ENCODE measurements at regions not wholly inside any gene's neighbourhood (a gene's known extent, or its start where the extent isn't known, plus 50 kb on each side); places are given as distances from the start of the nearest gene placed in this dataset.

- H3K4me1 ChIP-seq (ENCODE audit: control insufficient read depth in 4 of 4, insufficient read depth in 4 of 4, low read length in 3 of 4), result no peaks in the 10 kb centered on the region
- no peaks in the 10 kb centered on the region for H3K27me3 ChIP-seq (ENCODE audit: control insufficient read depth in 4 of 4, insufficient read depth in 4 of 4, low read length in 3 of 4)
- no peak overlapping the region for H3K27ac ChIP-seq (ENCODE audit: low read depth in 1 of 2, low read length in 2 of 2)
- DNase-seq (ENCODE audit: low spot score), result no peak
- 85% methylated on average over 7 of the region's 7 CpGs for WGBS
- TF ChIP-seq EGR1 (IDR thresholded peaks at IDR 0.05; ENCODE audit: low read depth in 2 of 2), result no peak
- no peak overlapping the region for H3K4me3 ChIP-seq (ENCODE audit: low read depth in 1 of 3, low read length in 3 of 3)
- no peaks in the 10 kb centered on the region for H3K36me3 ChIP-seq (ENCODE audit: control insufficient read depth in 4 of 4, insufficient read depth in 3 of 4, low read depth in 1 of 4, low read length in 3 of 4)
- no peaks in the 10 kb centered on the region for H3K9me3 ChIP-seq (ENCODE audit: control insufficient read depth in 4 of 4, low read length in 3 of 4)
- no peak overlapping the region for H3K9ac ChIP-seq (ENCODE audit: low read depth in 1 of 2, low read length in 2 of 2)
These were observed 292.1 kb upstream of the HDAC4 start for GRCh38 chr2:239692919-239693318.

GRCh38 chr2:239692362-239692851, 291.6 kb upstream of the HDAC4 start:
- H3K9ac ChIP-seq (ENCODE audit: low read depth in 1 of 2, low read length in 2 of 2), result no peak overlapping the region
- TF ChIP-seq FOXA2 (IDR thresholded peaks at IDR 0.05) (no peak), HNF4A (conservative IDR thresholded peaks at IDR 0.05) (no peak), SP1 (IDR thresholded peaks at IDR 0.05) (no peak), CTCF (IDR thresholded peaks at IDR 0.05; ENCODE audit: low read depth, low read length, missing input control) (no peak), RXRA (IDR thresholded peaks at IDR 0.05) (no peak), MAX (IDR thresholded peaks at IDR 0.05) (no peak), YY1 (IDR thresholded peaks at IDR 0.05) (no peak), HNF4G (IDR thresholded peaks at IDR 0.05) (no peak), TAF1 (conservative IDR thresholded peaks at IDR 0.05) (no peak), ZBTB33 (IDR thresholded peaks at IDR 0.05) (no peak), REST (IDR thresholded peaks at IDR 0.05) (no peak)
- WGBS, result 73% methylated on average over 8 of the region's 8 CpGs

More at GRCh38 chr2:239692362-239692851, 291.6 kb upstream of the HDAC4 start:
- Histone ChIP-seq H3K9me3 (ENCODE audit: control insufficient read depth in 4 of 4, low read length in 3 of 4) (no peaks in the 10 kb centered on the region), H3K36me3 (ENCODE audit: control insufficient read depth in 4 of 4, insufficient read depth in 3 of 4, low read depth in 1 of 4, low read length in 3 of 4) (no peaks in the 10 kb centered on the region), H3K27ac (ENCODE audit: low read depth in 1 of 2, low read length in 2 of 2) (no peak overlapping the region), H3K27me3 (ENCODE audit: control insufficient read depth in 4 of 4, insufficient read depth in 4 of 4, low read length in 3 of 4) (no peaks in the 10 kb centered on the region), H3K4me3 (ENCODE audit: low read depth in 1 of 3, low read length in 3 of 3) (no peak overlapping the region), H3K4me1 (ENCODE audit: control insufficient read depth in 4 of 4, insufficient read depth in 4 of 4, low read length in 3 of 4) (no peaks in the 10 kb centered on the region)
- no peak for DNase-seq (ENCODE audit: low spot score)

All from liver (tissue), 8 donors.